Heart left ventricle (tissue), 16 donors: ENCODE measurements at regions not wholly inside any gene's neighbourhood (a gene's known extent, or its start where the extent isn't known, plus 50 kb on each side); places are given as distances from the start of the nearest gene placed in this dataset.
A peak's percentile ranks its signal among the peaks of the same experiment; 100 is the strongest.

Experiments used
- ATAC-seq, 4 donors: fragments of 200-7000 bp; cut with Tn5 transposase; one replicate each; pipeline ENCODE4 v1.9.1; 2020 to 2022; ENCODE audit warnings: moderate library complexity in 4 of 4, mild to moderate bottlenecking in 3 of 4, moderate number of reproducible peaks in 1 of 4
- DNase-seq, 5 donors: peaks; one replicate each; pipeline ENCODE4 v3.0.0-alpha.2; 2020
- H3K27ac ChIP-seq, 12 donors: fragments of 200-600 bp; sonication (generic) in 4 of 12; one replicate each; pipeline versions ENCODE4 v1.5.0 to v1.8.0; 2016 to 2022; ENCODE audit warnings: mild to moderate bottlenecking in 2 of 12
- H3K27me3 ChIP-seq, 9 donors: fragments of 200-600 bp; sonication (generic) in 2 of 9; one replicate each; pipeline versions ENCODE4 v1.5.1 to v1.8.0; 2016 to 2022; ENCODE audit warnings: mild to moderate bottlenecking in 3 of 9
- H3K36me3 ChIP-seq, 9 donors: fragments of 200-600 bp; sonication (generic) in 2 of 9; one replicate each; pipeline versions ENCODE4 v1.5.0 to v1.8.0; 2018 to 2022; ENCODE audit warnings: mild to moderate bottlenecking in 2 of 9
- H3K4me1 ChIP-seq, 12 donors: fragments of 200-600 bp; sonication (generic) in 4 of 12; one replicate each; pipeline versions ENCODE4 v1.5.0 to v1.8.0; 2016 to 2022; ENCODE audit warnings: mild to moderate bottlenecking in 3 of 12
- H3K4me3 ChIP-seq, 12 donors: fragments of 200-600 bp; sonication (generic) in 4 of 12; one replicate each; pipeline versions ENCODE4 v1.5.0 to v1.8.0; 2017 to 2022; ENCODE audit warnings: mild to moderate bottlenecking in 9 of 12, moderate library complexity in 4 of 12
- H3K9me3 ChIP-seq, 12 donors: fragments of 200-600 bp; sonication (generic) in 4 of 12; one replicate each; pipeline versions ENCODE4 v1.5.0 to v1.8.0; 2016 to 2022; ENCODE audit warnings: mild to moderate bottlenecking in 1 of 12
- POLR2A ChIP-seq, 2 donors: fragments of 450-650 bp; IDR thresholded peaks; one replicate each; pipeline ENCODE4 v1.6.1; 2017; ENCODE audit warnings: antibody characterized with exemption in 2 of 2, mild to moderate bottlenecking in 2 of 2, moderate library complexity in 2 of 2
- WGBS, 4 donors: extraction: QIAGEN DNeasy Blood & Tissue Kit in 2 of 4; methylation state at CpG; one replicate each; pipeline versions ENCODE4 v1.1.5 to v1.1.7; 2013 to 2018; 5-methylcytosine and 5-hydroxymethylcytosine counted together
- intact Hi-C, 10 donors: fragments of 100-400 bp; cut with DNase I; formaldehyde crosslinking; loops; one replicate each; pipeline versions ENCODE4 v1.11.1 to v1.14.2; 2022
- TF ChIP-seq, protein P1 (sequence below), 12 donors: fragments of 200-600 bp; sonication (generic) in 4 of 12; IDR thresholded peaks; one replicate each; pipeline versions ENCODE4 v1.5.0 to v1.8.0; 2018 to 2022; ENCODE audit warnings: antibody characterized with exemption in 12 of 12, mild to moderate bottlenecking in 5 of 12
- donor health status: ischemic (EF 13 %, LVEDD 7.1; RV severe dilation, severe dysfunction).
- donor health status: healthy with polysubstance abuse.
- donor health status: DM: no; HTN: yes; CAD: no.
- donor health status: DM: no; HTN: no; CAD: no.
- donor health status: ischemic (EF 25% LVEDD 6.9; RV normal size, moderate dysfunction).
- donor health status: ischemic (EF 25% LVEDD 5.7; RV mildly dilated, moderate dysfunction).
- donor health status: healthy.
- donor health status: DM: yes; HTN: yes; CAD: no.
- donor health status: ischemic (EF 35%, LVEDD 5.7; RV mildly dilated, moderate dysfunction).
- donor health status: nonischemic (EF 11% LVEDD 7.7; RV severe dilation, severe dysfunction).
- donor health status: DM: yes; HTN: yes; CAD: no.
- donor health status: PGD.
- donor health status: ischemic (EF 29% LVEDD 5.4; RV normal size, mild dysfunction).
- donor health status: nonischemic (EF 23%, LVEDD 6.1; RV moderate dilation, normal function).

DNA sequence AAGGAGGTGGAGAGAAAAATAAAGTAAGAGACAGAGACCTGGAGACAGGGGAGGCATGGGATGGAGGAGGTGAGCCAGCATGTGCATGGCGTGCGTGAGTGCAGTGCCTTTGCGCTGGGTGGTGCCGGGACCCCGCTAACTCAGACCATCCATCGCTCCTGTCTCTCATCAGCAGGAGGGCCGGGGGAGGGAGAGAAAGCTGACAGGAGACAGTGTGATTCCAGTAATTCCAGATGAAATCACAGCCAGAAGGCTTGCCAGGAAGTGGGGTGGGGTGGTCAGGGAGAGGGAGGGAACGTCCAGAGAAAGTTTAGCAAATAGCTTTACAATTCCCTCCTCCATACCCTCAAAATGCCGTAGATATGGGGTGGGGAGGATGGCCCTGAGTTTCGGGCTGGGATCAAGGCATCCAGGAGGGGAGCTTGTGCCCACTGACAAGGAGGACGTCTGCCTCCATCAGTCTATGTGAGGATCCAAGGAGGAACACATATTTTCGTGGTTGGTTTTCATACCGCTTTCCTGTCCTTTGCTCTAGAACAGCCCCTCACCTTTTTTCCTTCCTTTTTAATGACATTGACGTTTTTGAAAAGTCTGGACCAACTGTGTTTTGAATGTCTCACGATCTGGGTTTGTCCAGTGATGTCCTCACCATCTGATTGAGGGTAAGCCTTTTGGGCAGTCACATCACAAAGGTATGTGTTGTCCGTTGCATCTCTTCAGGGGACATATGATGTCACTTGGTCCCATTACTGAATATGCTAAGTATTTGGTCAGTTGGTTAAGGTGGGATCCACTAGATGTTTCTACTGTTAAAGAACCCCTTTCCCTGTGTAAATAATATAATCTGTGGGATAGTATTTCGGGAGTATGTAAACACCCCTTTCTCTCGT, 567.3 kb downstream of the MIAT start:
- Histone ChIP-seq H3K27ac (peak overlapping the region in 4 of 12 donors; percentile 5 to 59 (median 55)), H3K27me3 (peaks cover 0 to 14% (median 0%) of the 10 kb centered on the region in 9 donors), H3K4me3 (no peak overlapping the region), H3K9me3 (peaks cover 0 to 24% (median 0%) of the 10 kb centered on the region in 12 donors), H3K36me3 (no peaks in the 10 kb centered on the region), H3K4me1 (peaks cover 0 to 12% (median 0%) of the 10 kb centered on the region in 12 donors)
- intact Hi-C loops: no loop called here
- peak in 3 of 4 donors; percentile 60 to 84 (median 76) for ATAC-seq
- 33 to 39% (median 35%) methylated on average over 18 of the region's 18 CpGs for WGBS, 4 donors
- TF ChIP-seq, protein P1, sequence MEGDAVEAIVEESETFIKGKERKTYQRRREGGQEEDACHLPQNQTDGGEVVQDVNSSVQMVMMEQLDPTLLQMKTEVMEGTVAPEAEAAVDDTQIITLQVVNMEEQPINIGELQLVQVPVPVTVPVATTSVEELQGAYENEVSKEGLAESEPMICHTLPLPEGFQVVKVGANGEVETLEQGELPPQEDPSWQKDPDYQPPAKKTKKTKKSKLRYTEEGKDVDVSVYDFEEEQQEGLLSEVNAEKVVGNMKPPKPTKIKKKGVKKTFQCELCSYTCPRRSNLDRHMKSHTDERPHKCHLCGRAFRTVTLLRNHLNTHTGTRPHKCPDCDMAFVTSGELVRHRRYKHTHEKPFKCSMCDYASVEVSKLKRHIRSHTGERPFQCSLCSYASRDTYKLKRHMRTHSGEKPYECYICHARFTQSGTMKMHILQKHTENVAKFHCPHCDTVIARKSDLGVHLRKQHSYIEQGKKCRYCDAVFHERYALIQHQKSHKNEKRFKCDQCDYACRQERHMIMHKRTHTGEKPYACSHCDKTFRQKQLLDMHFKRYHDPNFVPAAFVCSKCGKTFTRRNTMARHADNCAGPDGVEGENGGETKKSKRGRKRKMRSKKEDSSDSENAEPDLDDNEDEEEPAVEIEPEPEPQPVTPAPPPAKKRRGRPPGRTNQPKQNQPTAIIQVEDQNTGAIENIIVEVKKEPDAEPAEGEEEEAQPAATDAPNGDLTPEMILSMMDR (IDR thresholded peaks at IDR 0.05): no peak
- TF ChIP-seq POLR2A (IDR thresholded peaks at IDR 0.05): no peak
- peak in 3 of 5 donors; percentile 36 to 57 (median 55) for DNase-seq

DNA sequence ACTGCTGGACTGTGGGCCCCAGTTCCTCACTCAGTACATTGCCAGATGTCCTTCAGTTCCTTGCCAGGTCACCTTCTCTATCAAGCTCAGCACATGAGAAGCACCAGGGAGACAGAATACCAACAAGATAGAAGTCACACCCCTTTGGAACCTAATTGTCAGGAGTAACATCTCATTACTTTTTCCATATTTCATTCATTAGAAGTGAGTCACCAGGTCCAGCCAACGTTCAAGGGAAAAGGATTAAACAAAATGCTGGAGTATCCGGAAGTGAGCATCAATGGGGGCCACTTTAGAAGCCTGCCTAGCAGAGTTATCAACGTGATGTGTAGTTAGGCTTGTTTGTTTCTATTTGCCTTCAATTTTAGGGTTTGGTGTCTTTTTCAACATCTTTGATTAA, 569.3 kb downstream of the MIAT start:
- Histone ChIP-seq H3K4me3 (no peak overlapping the region), H3K4me1 (peaks cover 0 to 7% (median 0%) of the 10 kb centered on the region in 12 donors), H3K36me3 (no peaks in the 10 kb centered on the region), H3K27ac (no peak overlapping the region), H3K9me3 (peaks cover 0 to 30% (median 0%) of the 10 kb centered on the region in 12 donors), H3K27me3 (peaks cover 0 to 5% (median 0%) of the 10 kb centered on the region in 9 donors)
- intact Hi-C loops: no loop called here
- ATAC-seq: no peak
- TF ChIP-seq, protein P1 (IDR thresholded peaks at IDR 0.05): no peak
- no peak for TF ChIP-seq POLR2A (IDR thresholded peaks at IDR 0.05)
- 75 to 77% (median 76%) methylated on average over 3 of the region's 3 CpGs for WGBS, 4 donors
- DNase-seq: no peak

DNA sequence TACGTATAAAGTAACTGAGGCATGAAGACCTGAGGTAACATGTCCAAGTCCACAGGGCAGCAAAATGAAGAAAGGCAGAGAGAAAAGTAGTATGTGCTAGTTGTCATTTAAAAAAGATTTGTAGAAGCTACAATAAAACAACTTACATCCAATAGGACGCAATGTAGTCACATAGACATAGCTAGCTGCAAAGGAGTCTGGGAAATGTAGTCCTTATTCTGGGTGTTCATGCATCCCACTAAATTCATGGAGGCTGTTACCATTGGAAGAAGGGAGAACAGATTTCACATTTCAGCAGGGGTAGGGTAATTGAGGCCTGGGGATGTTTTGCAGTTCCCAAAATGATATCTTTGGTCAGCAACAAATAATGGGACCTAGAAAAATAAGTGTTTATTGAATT, 571.4 kb downstream of the MIAT start:
- WGBS, 4 donors: 66 to 86% (median 78%) methylated on average over 2 of the region's 2 CpGs
- TF ChIP-seq, protein P1 (IDR thresholded peaks at IDR 0.05): no peak
- no peak for TF ChIP-seq POLR2A (IDR thresholded peaks at IDR 0.05)
- H3K27me3 ChIP-seq: peaks cover 0 to 6% (median 0%) of the 10 kb centered on the region in 9 donors

DNA sequence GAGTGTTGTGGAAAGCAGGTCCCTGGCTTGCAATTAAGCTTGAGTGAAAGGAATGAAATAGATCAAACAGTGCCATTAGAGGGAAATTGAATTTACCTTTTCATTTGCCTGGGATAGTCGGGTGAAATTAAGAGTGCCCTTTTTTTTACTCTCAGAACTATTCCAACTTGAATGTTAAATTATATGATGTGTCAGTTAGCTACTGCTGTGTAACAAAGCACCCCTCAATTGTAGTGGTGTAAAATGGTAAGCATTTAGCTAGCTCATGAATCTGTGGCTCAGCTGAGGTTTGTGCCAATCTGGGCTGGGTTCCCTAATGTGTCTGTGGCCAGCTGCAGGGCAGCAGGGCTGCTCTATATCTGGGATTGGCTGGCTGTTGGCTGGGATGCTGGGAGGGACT, 571.4 kb downstream of the MN1 start:
- Histone ChIP-seq H3K4me1 (no peaks in the 10 kb centered on the region), H3K4me3 (no peak overlapping the region), H3K27ac (no peak overlapping the region), H3K9me3 (peaks cover 0 to 18% (median 0%) of the 10 kb centered on the region in 12 donors), H3K36me3 (no peaks in the 10 kb centered on the region), H3K27me3 (peaks cover 0 to 11% (median 0%) of the 10 kb centered on the region in 9 donors)
- intact Hi-C loops: no loop called here
- no peak for TF ChIP-seq POLR2A (IDR thresholded peaks at IDR 0.05)
- TF ChIP-seq, protein P1 (IDR thresholded peaks at IDR 0.05): no peak
- no peak for ATAC-seq
- WGBS, 4 donors: 83 to 97% (median 89%) methylated on average over 1 of the region's 1 CpG
- DNase-seq: no peak

More for the DNA sequence above, 571.4 kb downstream of the MIAT start:
- intact Hi-C loops: no loop called here
- Histone ChIP-seq H3K27ac (no peak overlapping the region), H3K9me3 (peaks cover 0 to 18% (median 0%) of the 10 kb centered on the region in 12 donors), H3K4me1 (peaks cover 0 to 7% (median 0%) of the 10 kb centered on the region in 12 donors), H3K36me3 (no peaks in the 10 kb centered on the region), H3K4me3 (no peak overlapping the region)
- DNase-seq: no peak
- no peak for ATAC-seq
